IPS-NIHi7 (cell line): ENCODE measurements at regions not wholly inside any gene's neighbourhood (a gene's known extent, or its start where the extent isn't known, plus 50 kb on each side); places are given as distances from the start of the nearest gene placed in this dataset.
"Not testable (repeated sequence)": the region's sequence is repeated elsewhere in the genome, so short reads cannot be mapped to it uniquely, and the experiment has no call there.

Source experiments
- DNase-seq: peaks from one replicate; pipeline ENCODE4 v3.0.0; 2012; ENCODE audit warnings: mixed read lengths; ENCODE audit errors: extremely low spot score

- DNase-seq: no peak
Observed at GRCh38 chr2:146414456-146414855, 1430.4 kb upstream of the ACVR2A start.

DNA sequence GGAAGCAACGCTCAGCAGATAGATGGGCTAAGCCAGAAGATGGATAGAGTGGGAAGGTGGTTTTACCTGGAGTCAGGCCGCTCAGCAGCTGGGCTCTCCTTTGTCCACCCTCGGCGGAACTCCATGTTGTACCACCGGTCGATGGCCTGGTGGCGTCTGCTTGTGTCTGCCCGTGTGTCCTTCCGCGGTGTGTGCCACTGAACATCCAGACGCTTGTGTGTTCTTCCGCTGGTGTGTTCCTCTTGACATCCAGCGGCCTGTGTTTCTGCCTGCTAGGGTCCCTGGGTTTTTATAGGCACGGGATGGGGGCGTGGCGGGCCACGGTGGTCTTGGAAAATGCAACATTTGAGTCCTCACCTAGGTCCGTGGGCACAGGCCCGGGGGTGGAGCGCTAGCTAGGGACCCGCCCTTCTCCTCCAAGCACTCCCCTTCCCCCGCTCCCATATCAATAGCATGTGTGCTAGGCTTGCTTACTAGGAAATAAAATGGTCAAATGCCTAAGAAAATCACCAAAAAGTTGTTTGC, 1431.7 kb upstream of the ACVR2A start:
- no peak for DNase-seq

DNA sequence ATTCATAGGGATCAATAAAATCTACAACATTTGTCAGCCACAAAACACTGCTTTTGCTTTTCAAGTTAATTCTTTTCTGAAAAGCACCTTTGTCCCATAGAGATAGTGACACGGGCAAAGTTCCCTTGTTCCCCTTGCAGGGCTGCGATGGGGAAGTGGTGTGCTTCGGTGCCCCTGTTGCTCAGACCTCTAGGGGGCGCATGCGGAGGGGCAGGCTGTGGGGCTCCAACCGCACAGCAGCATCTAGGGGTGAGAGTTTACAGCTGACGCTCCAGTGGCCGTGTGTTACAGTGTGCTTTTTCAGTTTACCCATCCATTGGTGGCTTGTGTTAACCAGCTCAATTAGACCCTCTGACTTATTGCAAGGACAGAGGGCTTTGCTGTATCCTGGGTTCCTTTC, 1432.2 kb upstream of the ACVR2A start:
- DNase-seq: peak; percentile 37

- DNase-seq: not testable (repeated sequence)
Observed at GRCh38 chr2:146405402-146406309, 1439.2 kb upstream of the ACVR2A start.

- DNase-seq: not testable (repeated sequence)
Observed at GRCh38 chr2:146403546-146404160, 1441.2 kb upstream of the ACVR2A start.

DNA sequence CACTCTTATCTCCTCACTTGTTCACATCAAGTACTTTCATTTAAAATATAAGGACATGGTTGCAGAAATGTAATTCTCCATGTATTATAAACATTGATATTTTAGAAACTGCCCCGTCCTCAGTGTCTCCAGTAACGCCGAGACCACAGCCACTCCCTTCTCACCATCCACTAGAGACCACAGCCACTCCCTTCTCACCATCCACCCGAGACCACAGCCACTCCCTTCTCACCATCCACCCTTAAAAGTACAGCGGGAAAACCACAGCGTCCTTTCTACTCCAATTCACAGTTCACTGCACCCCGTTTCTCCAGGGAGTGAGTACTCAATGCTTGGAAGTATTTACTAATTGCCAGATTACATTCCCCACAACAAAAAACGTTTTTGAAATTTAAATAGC, 1452.2 kb upstream of the ACVR2A start:
- DNase-seq: no peak

- no peak for DNase-seq
Observed at GRCh38 chr2:146392186-146392585, 1452.6 kb upstream of the ACVR2A start.

DNA sequence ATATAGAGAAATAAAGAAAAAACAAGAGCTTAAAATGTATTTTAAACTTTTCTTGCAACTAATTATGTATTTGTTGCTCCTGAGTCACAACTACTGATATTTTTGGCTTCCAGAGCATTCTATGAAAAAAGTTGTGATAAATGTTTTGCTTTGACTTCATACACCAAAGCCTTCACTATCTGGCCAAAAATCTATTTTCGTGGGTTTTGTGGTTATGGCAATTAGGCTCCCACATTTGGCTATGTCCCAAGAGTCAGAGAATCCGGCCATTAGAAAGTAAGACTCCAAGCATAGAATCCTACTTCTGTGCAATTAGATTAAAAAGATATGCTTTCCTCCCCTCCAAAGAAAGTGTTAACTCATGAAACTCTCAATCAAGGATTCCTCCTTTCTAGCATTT, 1456.1 kb upstream of the ACVR2A start:
- DNase-seq: no peak

- no peak for DNase-seq
Observed at GRCh38 chr2:146386096-146386495, 1458.7 kb upstream of the ACVR2A start.

DNA sequence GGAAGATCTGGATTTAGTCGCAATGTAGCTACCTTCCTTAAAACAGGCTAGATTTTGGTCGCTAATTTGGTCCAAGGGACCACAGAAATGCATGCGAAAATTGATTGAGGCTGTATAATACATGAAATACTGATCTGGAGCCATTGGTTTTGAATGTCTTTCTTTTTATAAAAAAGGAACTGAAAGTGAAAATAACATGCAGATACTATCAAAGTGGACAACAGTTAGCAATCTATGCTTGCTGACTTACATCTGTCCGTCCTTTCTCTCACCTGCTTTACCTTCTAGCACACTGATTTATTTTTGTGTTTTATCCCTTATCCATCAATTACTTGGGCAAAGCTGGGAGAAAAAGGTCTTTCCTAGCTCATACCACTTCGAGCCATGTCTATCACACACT, 1459.8 kb upstream of the ACVR2A start:
- no peak for DNase-seq

DNA sequence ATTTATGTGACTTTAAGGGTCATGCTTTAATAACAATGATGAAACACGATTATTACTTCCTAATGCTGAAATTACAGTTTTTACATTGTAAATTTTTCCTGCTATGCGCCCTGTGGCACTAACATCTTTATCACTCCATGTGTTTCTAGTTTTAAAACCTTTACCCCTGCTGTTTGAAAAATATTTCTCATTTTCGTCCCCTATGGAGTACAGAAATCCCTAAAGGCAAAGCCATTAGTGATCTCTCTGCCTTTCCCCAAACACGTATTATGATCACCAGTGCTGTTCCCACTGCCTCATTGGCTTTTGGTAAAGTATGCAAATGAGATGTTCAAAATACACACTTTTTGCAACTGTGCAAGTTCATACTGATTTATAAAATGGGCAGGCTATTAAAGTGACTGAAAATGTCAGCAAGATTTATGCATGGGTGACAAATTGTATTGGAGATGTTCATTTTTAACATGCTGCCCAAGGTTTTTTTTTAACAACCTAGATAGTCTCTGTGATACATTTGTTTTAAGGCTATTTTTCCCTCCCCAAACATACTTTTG, 1468.2 kb upstream of the ACVR2A start:
- no peak for DNase-seq

DNA sequence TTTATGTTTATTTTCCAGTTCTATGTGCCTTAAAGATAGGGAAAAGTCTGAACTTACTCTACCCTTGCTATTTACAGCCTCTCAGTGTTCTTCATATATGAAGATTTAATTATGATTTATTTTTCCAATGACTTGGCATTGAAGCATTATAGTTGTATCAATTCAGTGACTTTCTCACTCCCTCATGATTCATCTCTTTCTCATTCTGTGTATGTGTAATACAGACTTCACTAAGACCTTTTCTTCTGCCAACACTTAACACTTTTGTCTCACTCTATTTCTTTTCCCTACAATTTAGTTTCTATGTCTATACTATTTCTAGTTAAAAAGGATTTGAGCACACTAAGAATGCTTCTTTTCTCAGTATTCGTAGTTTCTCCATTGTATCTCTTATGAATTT, 1470.3 kb upstream of the ACVR2A start:
- no peak for DNase-seq

- DNase-seq: not testable (repeated sequence)
Observed at GRCh38 chr2:146371364-146371763, 1473.5 kb upstream of the ACVR2A start.

- DNase-seq: no peak
Observed at GRCh38 chr2:146370826-146371225, 1474.0 kb upstream of the ACVR2A start.

- no peak for DNase-seq
Observed at GRCh38 chr2:146366276-146366675, 1478.6 kb upstream of the ACVR2A start.

- no peak for DNase-seq
Observed at GRCh38 chr2:146365041-146365440, 1479.8 kb upstream of the ACVR2A start.

GRCh38 chr2:146363731-146364130, 1481.1 kb upstream of the ACVR2A start:
- no peak for DNase-seq

DNA sequence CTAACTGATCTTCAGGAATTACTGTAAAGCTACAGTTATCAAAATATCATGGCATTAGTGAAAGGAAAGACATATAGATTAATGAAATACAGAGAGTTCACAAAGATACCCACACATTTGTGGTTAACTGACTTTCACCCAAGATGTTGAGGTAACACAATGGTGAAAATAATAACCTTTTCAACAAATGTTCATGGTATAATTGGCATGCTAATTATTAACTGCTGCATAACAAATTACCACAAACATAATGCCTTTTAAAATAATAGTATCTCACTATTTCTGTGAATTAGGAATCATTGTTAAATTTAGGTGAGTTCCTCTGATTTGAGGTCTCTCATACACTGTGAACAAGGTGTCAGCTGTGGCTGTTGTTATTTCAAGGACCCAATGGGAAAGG, 1493.1 kb upstream of the ACVR2A start:
- DNase-seq: no peak

GRCh38 chr2:146349334-146349733, 1495.5 kb upstream of the ACVR2A start:
- no peak for DNase-seq

- DNase-seq: no peak
Observed at GRCh38 chr2:146324951-146325350, 1519.9 kb upstream of the ACVR2A start.

DNA sequence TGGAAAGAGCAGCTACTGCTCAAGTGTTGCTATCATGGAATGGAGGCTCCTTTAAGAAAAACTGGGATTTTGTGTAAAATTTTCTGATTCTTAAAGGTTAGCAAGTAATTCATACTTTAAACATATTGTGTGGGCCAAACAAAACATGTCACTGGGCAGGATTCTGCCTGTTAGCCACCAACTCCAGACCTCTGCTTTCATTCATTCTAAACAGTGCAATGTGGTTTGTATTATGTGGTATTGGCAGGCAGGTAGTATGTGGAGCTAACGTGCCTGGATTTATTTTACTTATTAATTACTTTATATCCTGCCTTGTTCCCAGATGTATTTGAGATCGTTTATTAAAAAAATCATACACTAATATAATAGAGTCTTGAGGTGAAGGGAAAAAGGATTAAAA, 1521.3 kb upstream of the ACVR2A start:
- no peak for DNase-seq

- no peak for DNase-seq
Observed at GRCh38 chr2:146321175-146321574, 1523.7 kb upstream of the ACVR2A start.

GRCh38 chr2:146317959-146318358, 1526.9 kb upstream of the ACVR2A start:
- no peak for DNase-seq
